Effector memory CD8-positive, alpha-beta T cell (primary cell): ENCODE measurements at regions not wholly inside any gene's neighbourhood (a gene's known extent, or its start where the extent isn't known, plus 50 kb on each side); places are given as distances from the start of the nearest gene placed in this dataset.

Experiments
- ATAC-seq: fragments of 150-1000 bp; cut with Tn5 transposase; replicated peaks from 2 replicates; pipeline ENCODE4 v1.10.0; 2021; ENCODE audit warnings: mild to moderate bottlenecking, moderate library complexity
- DNase-seq, 3 experiments: peaks; one replicate each; pipeline ENCODE4 v3.0.0; 2021
- H3K27ac Mint-ChIP-seq, 2 donors: one replicate each; pipeline ENCODE4 v1.8.0; 2022; ENCODE audit warnings: mild to moderate bottlenecking in 2 of 2, mixed read lengths in 2 of 2, moderate library complexity in 2 of 2
- H3K27me3 Mint-ChIP-seq, 2 donors: one replicate each; pipeline ENCODE4 v1.8.0; 2022; ENCODE audit warnings: mixed read lengths in 2 of 2
- H3K36me3 Mint-ChIP-seq: one replicate; pipeline ENCODE4 v1.8.0; 2022; ENCODE audit warnings: mild to moderate bottlenecking, moderate library complexity, mixed read lengths; ENCODE audit not compliant: insufficient read depth
- H3K4me1 Mint-ChIP-seq, 2 donors: one replicate each; pipeline ENCODE4 v1.8.0; 2022; ENCODE audit warnings: low read depth in 2 of 2, mixed read lengths in 2 of 2
- H3K4me3 Mint-ChIP-seq, 2 donors: one replicate each; pipeline ENCODE4 v1.8.0; 2022; ENCODE audit warnings: mild to moderate bottlenecking in 2 of 2, mixed read lengths in 2 of 2, moderate library complexity in 2 of 2
- H3K9me3 Mint-ChIP-seq, 2 donors: one replicate each; pipeline ENCODE4 v1.8.0; 2022; ENCODE audit warnings: mixed read lengths in 2 of 2

DNA sequence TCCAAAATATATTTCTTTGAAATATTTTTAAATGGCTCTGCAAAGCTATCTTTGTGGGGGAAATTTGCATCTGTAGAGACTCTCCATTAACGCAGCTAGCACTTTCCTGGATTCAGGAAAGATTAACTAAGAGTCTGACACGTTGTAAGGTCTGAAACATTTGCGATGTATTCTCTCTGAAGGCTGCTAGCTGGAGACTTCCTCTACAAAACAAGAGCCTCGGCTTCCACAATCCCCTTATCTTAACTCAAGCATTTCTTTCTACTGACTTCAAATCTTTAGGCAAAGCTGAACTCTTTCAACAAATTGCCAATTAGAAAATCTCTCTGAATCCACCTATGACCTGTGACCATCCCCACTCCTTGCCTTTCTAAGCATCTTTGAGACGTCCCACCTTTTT, 250.5 kb downstream of the KLF13 start:
- ATAC-seq: no peak
- no peak overlapping the region for H3K27ac Mint-ChIP-seq

DNA sequence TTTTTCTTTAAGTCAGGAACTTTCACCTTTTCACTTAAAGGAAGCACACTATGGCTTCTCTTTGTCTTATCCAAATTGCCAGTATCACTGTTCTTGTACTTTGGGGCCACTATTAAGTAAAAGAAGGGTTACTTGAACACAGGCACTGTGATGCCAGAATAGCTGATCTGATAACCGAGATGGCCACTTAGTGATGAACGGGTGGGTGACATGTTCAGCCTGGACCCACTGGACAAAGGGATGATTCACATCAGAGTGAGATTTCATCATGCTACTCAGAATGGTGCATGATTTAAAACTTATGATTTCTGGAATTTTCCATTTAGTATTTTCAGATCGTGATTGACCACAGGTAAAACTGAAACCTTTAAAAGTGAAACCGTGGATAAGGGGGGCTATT, 252.6 kb downstream of the KLF13 start:
- no peak overlapping the region for H3K4me3 Mint-ChIP-seq
- no peak for DNase-seq
- H3K27ac Mint-ChIP-seq: no peak overlapping the region
- H3K36me3 Mint-ChIP-seq: no peaks in the 10 kb centered on the region
- H3K27me3 Mint-ChIP-seq: peaks cover 11 to 28% of the 10 kb centered on the region in 2 donors
- H3K9me3 Mint-ChIP-seq: peaks cover 6 to 10% of the 10 kb centered on the region in 2 donors
- no peaks in the 10 kb centered on the region for H3K4me1 Mint-ChIP-seq
- ATAC-seq: no peak

More for the DNA sequence above, 250.5 kb downstream of the KLF13 start:
- H3K27me3 Mint-ChIP-seq: peaks cover 15 to 24% of the 10 kb centered on the region in 2 donors
- H3K9me3 Mint-ChIP-seq: peaks cover 3 to 5% of the 10 kb centered on the region in 2 donors
- no peaks in the 10 kb centered on the region for H3K36me3 Mint-ChIP-seq
- DNase-seq: no peak
- H3K4me1 Mint-ChIP-seq: no peaks in the 10 kb centered on the region
- no peak overlapping the region for H3K4me3 Mint-ChIP-seq

DNA sequence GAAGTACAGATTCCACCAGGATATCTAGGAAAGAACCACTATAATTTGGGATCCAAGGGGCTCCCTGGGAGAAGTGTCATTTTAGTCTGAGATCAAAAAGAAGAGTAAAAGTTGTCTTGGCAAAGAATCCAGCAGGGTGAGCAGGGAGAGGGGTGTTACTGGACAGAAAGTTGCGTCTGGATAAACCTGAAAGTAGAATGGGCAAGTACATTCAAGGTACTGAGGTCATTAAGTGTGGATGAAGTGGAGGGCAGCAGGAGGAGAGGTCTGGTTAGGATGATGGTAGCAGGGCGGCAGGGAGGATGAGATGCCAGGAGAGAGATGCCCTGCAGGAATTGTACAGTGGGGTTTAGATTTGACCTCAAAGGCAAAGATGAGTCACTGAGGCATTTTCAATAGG, 253.3 kb downstream of the KLF13 start:
- DNase-seq (no peak), ATAC-seq (no peak)

DNA sequence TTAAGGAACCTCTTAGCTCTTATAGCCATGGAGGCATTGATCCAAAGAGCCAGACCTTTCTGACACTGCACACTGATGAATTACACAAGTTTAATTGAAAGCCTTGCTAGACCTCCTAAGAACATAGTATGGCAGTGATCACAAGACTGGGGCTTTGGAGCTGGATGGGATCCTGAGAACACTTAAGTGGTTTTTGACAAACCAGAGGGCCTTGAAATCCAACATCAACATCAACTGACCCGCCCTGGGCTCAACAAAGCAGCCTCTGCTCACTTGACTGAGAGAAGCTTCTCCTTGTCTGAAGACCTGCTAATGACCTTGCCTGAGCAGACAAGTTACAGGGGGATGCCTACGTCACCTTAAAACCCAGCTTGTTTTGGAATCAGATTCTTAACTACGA, 257.6 kb downstream of the KLF13 start:
- ATAC-seq (no peak), DNase-seq (no peak)
- Mint-ChIP-seq H3K4me1 (no peaks in the 10 kb centered on the region), H3K36me3 (no peaks in the 10 kb centered on the region), H3K9me3 (peaks cover 6 to 10% of the 10 kb centered on the region in 2 donors), H3K27ac (no peak overlapping the region), H3K4me3 (no peak overlapping the region), H3K27me3 (peaks cover 21 to 57% of the 10 kb centered on the region in 2 donors)

More for the DNA sequence above, 253.3 kb downstream of the KLF13 start:
- H3K27ac Mint-ChIP-seq: no peak overlapping the region
- H3K27me3 Mint-ChIP-seq: peaks cover 11 to 28% of the 10 kb centered on the region in 2 donors
- H3K9me3 Mint-ChIP-seq: peaks cover 6 to 10% of the 10 kb centered on the region in 2 donors
- no peaks in the 10 kb centered on the region for H3K4me1 Mint-ChIP-seq
- H3K4me3 Mint-ChIP-seq: no peak overlapping the region
- no peaks in the 10 kb centered on the region for H3K36me3 Mint-ChIP-seq

DNA sequence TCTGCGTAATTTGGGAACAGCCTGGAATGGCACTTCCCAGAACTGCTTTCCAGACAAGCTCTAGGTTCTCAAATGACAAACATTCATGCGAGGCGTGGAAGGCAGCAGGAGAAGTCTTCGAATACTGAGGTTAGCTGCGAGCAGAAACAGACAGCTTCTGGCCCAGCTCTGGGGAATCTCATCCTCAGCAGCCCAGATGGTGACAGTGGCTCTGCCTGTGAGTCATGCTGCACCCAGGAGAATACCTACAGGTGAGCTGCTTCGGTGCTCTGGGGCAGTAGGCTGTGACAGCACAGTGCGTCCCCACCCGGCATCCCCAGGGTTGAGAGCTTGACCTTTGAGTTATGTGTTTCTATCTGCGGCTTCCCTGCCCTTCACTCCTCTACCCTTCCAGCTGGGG, 258.6 kb downstream of the KLF13 start:
- peaks cover 6 to 10% of the 10 kb centered on the region in 2 donors for H3K9me3 Mint-ChIP-seq
- H3K4me1 Mint-ChIP-seq: no peaks in the 10 kb centered on the region
- H3K27me3 Mint-ChIP-seq: peaks cover 21 to 57% of the 10 kb centered on the region in 2 donors
- H3K36me3 Mint-ChIP-seq: no peaks in the 10 kb centered on the region
- DNase-seq (no peak), ATAC-seq (no peak)
- no peak overlapping the region for H3K27ac Mint-ChIP-seq
- no peak overlapping the region for H3K4me3 Mint-ChIP-seq

DNA sequence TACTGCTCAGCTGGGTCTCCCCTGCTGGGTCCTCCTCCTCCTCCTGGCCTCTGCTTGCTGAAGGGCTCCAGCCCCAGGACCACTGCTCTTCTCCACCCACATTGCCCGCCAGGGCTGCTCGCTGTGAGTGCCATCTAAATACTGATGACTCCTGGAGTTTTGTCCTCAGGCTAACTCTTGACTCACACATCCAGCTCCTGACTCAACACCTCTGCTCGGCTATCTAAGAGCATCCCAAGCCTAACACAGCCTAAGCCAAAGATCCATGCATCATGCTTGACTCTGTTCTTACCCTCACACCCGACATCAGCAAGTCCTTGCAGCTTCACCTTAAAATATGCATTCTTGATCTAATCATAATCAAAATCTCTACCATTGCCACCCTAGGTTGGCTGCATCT, 260.2 kb downstream of the KLF13 start:
- ATAC-seq (no peak), DNase-seq (no peak)
- Mint-ChIP-seq H3K9me3 (peaks cover 6 to 8% of the 10 kb centered on the region in 2 donors), H3K27me3 (peaks cover 33 to 66% of the 10 kb centered on the region in 2 donors), H3K36me3 (no peaks in the 10 kb centered on the region), H3K4me3 (no peak overlapping the region), H3K4me1 (no peaks in the 10 kb centered on the region), H3K27ac (no peak overlapping the region)

DNA sequence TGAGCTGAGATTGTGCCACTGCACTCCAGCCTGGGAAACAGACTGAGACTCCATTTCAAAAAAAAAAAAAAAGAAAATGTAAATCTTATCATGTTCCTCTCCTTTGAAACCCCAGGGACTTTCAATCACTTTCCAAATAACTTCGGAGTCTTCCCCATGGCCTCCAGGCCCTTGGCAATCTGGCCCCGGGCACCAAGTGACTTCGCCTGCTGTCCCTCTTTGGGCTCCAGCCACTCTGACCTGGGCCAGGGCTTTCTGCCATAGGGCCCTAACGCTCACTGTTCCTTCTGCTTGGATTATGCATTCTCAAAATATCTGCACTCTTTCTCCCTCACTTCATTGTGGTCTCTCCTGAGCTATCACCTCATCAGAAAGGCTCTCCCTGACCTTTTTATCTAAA, 260.9 kb downstream of the KLF13 start:
- DNase-seq (no peak), ATAC-seq (no peak)
- H3K27me3 Mint-ChIP-seq: peaks cover 29 to 59% of the 10 kb centered on the region in 2 donors
- H3K4me3 Mint-ChIP-seq: no peak overlapping the region
- H3K36me3 Mint-ChIP-seq: no peaks in the 10 kb centered on the region
- H3K4me1 Mint-ChIP-seq: no peaks in the 10 kb centered on the region
- peaks cover 0 to under 1% of the 10 kb centered on the region in 2 donors for H3K9me3 Mint-ChIP-seq
- no peak overlapping the region for H3K27ac Mint-ChIP-seq

DNA sequence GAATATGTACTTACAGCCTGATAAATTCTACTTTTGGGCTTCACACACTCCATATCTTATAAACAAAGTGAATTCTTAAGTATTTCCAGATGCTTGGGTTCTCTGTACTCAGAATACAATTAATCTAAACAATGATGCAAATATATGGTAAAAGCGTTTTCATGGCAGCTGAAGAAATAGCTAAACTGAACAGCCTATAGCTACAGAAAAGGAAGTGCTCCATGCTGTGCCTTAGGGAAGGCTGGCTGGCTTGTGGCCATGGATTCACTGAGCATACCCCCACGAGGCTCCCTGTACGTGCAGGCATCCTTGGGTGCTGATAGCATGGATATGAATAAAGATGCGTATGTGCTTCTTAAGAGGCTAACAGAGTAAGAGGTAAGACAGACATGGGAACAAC, 264.0 kb downstream of the KLF13 start:
- DNase-seq (no peak), ATAC-seq (no peak)
- Mint-ChIP-seq H3K9me3 (no peaks in the 10 kb centered on the region), H3K4me1 (no peaks in the 10 kb centered on the region), H3K27me3 (peaks cover 30 to 49% of the 10 kb centered on the region in 2 donors), H3K36me3 (no peaks in the 10 kb centered on the region), H3K4me3 (no peak overlapping the region), H3K27ac (no peak overlapping the region)

DNA sequence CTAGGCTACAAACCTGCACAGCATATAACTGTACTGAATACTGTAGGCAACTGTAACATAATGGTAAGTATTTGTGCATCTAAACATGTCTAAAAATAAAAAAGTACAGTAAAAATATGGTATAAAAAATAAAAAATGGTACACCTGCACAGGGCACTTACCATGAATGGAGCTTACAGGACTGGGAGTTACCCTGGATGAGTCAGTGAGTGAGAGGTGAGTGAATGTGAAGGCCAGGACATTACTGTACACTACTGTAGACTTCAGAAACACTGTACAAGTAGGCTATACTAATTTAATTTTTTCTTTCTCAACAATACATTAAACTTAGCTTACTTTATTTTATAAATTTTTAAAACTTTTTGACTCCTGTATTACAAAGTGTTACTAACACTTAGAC, 265.3 kb downstream of the KLF13 start:
- Mint-ChIP-seq H3K4me3 (no peak overlapping the region), H3K4me1 (no peaks in the 10 kb centered on the region), H3K9me3 (no peaks in the 10 kb centered on the region), H3K36me3 (no peaks in the 10 kb centered on the region), H3K27me3 (peaks cover 26 to 42% of the 10 kb centered on the region in 2 donors), H3K27ac (no peak overlapping the region)
- ATAC-seq: no peak
- no peak for DNase-seq

DNA sequence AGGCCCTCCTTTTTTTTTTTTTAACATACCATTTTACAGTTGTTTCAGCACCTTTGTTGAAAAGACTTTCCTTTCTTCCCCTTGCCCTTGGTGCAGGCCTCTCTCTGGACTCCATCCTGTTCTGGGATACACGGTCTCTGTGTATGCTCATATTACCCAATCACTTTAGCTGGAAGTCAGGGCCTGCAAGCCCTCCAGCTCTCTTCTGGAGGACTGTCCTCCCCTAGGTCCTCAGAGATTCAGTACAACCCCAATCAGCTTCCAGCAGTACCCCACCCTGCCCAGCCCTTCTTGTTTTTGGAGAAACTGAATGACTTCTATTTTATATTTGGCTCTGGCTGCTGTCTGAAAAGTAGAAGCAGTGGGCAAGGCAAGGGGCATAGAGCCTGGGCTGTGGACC, 270.8 kb downstream of the KLF13 start:
- no peak for DNase-seq
- Mint-ChIP-seq H3K36me3 (no peaks in the 10 kb centered on the region), H3K27ac (no peak overlapping the region), H3K9me3 (no peaks in the 10 kb centered on the region), H3K4me1 (no peaks in the 10 kb centered on the region), H3K27me3 (peaks cover 37 to 56% of the 10 kb centered on the region in 2 donors), H3K4me3 (no peak overlapping the region)
- no peak for ATAC-seq

DNA sequence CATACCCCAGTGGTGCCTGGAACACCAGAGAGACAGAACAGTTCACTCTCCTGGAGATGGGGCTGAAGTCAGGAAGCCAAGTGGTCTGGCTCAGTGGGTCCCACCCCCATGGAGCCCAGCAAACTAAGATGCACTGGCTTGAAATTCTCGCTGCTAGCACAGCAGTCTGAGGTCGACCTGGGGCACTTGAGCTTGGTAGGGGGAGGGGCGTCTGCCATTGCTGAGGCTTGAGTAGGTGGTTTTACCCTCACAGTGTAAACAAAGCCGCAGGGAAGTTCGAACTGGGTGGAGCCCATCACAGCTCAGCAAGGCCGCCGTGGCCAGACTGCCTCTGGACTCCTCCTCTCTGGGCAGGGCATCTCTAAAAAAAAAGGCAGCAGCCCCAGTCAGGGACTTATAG, 272.0 kb downstream of the KLF13 start:
- no peak for DNase-seq
- H3K4me3 Mint-ChIP-seq: no peak overlapping the region
- no peaks in the 10 kb centered on the region for H3K36me3 Mint-ChIP-seq
- H3K27me3 Mint-ChIP-seq: peaks cover 43 to 56% of the 10 kb centered on the region in 2 donors
- no peaks in the 10 kb centered on the region for H3K4me1 Mint-ChIP-seq
- no peak overlapping the region for H3K27ac Mint-ChIP-seq
- ATAC-seq: no peak
- H3K9me3 Mint-ChIP-seq: no peaks in the 10 kb centered on the region

DNA sequence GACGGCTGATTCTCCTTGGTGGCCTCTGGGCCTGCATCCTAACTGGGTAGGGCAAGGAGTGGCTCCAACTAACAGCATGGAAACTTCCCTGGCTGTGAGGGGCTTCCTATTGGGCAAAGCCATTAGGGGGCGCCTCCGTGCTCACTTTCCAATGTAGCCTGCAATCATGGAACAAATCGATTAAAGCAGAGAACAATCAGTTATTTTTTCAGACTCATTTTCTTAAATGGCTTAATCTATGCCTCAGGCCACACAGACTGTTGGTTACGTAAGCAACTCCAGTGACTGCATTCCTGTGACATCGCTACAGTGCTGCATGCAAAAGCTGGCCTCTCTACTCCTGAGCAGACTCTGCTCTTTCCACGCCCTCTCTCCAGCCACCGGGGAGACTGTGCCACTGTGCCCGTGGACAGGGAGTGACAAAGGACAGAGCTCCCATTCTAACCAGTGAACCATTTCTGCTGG, 278.9 kb downstream of the KLF13 start:
- DNase-seq: no peak
- Mint-ChIP-seq H3K27ac (no peak overlapping the region), H3K9me3 (no peaks in the 10 kb centered on the region), H3K4me3 (no peak overlapping the region), H3K4me1 (no peaks in the 10 kb centered on the region), H3K27me3 (peaks cover 39 to 41% of the 10 kb centered on the region in 2 donors), H3K36me3 (no peaks in the 10 kb centered on the region)
- no peak for ATAC-seq

DNA sequence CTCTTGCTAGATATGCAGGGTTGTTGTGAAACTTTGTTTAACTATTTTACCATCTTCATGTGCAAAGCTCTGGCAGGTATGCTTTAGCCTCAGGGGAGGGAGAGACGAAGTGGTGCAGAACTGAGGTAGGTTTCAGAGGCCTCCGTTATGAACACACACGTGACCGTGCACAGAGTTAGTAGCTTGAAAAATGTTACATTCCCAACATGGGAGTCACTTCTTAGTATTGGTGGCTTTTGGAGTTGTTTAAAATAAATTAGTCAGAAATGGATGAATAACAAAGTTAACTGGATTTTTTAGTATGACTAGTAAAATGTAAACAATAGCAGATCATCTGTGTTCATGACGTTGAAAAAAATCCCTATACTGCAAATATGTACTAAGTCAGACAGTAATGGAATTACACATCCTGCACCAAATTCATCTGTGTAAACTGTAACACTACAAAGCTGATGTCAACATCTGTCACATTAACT, 279.6 kb downstream of the KLF13 start:
- Mint-ChIP-seq H3K27me3 (peaks cover 39 to 40% of the 10 kb centered on the region in 2 donors), H3K36me3 (no peaks in the 10 kb centered on the region), H3K4me3 (no peak overlapping the region), H3K9me3 (no peaks in the 10 kb centered on the region), H3K27ac (no peak overlapping the region), H3K4me1 (no peaks in the 10 kb centered on the region)
- DNase-seq: no peak
- no peak for ATAC-seq

DNA sequence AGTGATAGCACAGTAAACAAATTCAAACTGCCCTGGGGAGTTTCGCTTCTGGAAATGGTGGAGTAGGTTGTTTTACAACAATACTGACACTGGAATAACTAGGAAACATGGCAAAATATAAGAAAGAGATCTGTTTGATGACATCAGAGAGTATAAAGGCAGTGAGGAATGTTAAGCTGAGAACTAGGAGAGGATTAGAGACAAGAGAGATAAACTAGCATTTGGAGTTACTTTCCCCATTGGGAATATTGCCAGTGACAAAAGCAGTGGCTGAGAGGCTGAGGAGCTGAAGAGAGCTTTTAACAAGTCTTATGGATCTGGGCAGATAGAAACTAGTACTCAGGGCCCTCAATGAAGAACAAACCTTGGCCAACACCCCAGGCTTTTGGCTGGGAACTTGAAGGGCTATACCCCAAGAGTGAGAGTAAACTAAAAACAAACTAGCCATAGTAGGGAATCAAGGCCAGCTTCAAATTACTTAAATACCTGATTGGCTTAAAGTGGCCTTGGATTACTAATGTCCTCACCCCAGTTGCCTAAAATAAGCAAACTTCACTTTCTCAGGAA, 280.4 kb downstream of the KLF13 start:
- no peaks in the 10 kb centered on the region for H3K9me3 Mint-ChIP-seq
- DNase-seq (no peak), ATAC-seq (no peak)
- H3K4me3 Mint-ChIP-seq: no peak overlapping the region
- H3K4me1 Mint-ChIP-seq: no peaks in the 10 kb centered on the region
- peaks cover 38 to 40% of the 10 kb centered on the region in 2 donors for H3K27me3 Mint-ChIP-seq
- no peak overlapping the region for H3K27ac Mint-ChIP-seq
- no peaks in the 10 kb centered on the region for H3K36me3 Mint-ChIP-seq
